ENCODE measurements at regions not wholly inside any gene's neighbourhood (a gene's known extent, or its start where the extent isn't known, plus 50 kb on each side); places are given as distances from the start of the nearest gene placed in this dataset.

DNA sequence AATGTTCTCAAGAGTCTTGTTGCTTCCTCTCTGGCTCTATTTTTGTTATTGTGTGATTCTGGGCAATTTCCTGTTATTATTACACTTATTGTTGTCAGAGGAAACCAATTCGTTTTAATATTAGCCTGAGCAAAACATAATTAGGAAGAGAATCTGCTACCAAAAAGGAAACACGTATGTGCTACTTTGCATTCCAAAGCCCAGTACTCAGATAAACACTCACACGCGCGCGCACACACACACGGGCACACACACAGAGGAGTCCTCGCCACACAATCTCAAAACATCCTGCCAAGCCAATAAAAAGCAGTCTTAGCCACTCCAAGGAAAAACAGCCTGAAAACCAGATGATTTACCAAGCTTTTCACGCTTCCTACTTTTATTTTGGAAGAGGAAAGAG lies 400.7 kb downstream of the NUAK1 start:
- Histone ChIP-seq H2AFZ (ENCODE audit: control insufficient read depth, low read depth, low read length) (no peak overlapping the region), H3K27me3 (replicated peaks in 1 of 2; ENCODE audit: control insufficient read depth in 2 of 2, insufficient read depth in 2 of 2, low read length in 1 of 2) (no peaks in the 10 kb centered on the region; a peak in 2 of 4 replicates), H3K4me3 (no peak overlapping the region), H3K9me3 (replicated peaks; ENCODE audit: control insufficient read depth, insufficient read depth, low read length) (no peaks in the 10 kb centered on the region), H3K9ac (ENCODE audit: control insufficient read depth, insufficient read depth, low read length) (no peak overlapping the region), H3K27ac (ENCODE audit: control insufficient read depth, insufficient read depth) (no peak overlapping the region), H3K36me3 (ENCODE audit: control insufficient read depth in 2 of 2, insufficient read depth in 2 of 2, low read length in 1 of 2) (no peaks in the 10 kb centered on the region), H3K4me1 (ENCODE audit: control insufficient read depth, insufficient read depth, low read length) (no peaks in the 10 kb centered on the region), H3K79me2 (ENCODE audit: control insufficient read depth, insufficient read depth, low read length) (no peaks in the 10 kb centered on the region), H4K20me1 (ENCODE audit: control insufficient read depth, insufficient read depth) (no peaks in the 10 kb centered on the region), H3K4me2 (ENCODE audit: control insufficient read depth, insufficient read depth) (no peak overlapping the region)
- BruUV-seq (replicated peaks), result no TSS peak
- SMC1A ChIA-PET (ENCODE audit: uncharacterized antibody, unreplicated experiment), result no interaction called here
- POLR2A ChIA-PET, result no interaction called here
- no peak for DNase-seq (ENCODE audit: low read depth, low spot score)
- CTCF ChIA-PET, result no interaction called here
- in situ Hi-C loops (cut with MboI), result no loop called here
- TF ChIP-seq, protein P1, sequence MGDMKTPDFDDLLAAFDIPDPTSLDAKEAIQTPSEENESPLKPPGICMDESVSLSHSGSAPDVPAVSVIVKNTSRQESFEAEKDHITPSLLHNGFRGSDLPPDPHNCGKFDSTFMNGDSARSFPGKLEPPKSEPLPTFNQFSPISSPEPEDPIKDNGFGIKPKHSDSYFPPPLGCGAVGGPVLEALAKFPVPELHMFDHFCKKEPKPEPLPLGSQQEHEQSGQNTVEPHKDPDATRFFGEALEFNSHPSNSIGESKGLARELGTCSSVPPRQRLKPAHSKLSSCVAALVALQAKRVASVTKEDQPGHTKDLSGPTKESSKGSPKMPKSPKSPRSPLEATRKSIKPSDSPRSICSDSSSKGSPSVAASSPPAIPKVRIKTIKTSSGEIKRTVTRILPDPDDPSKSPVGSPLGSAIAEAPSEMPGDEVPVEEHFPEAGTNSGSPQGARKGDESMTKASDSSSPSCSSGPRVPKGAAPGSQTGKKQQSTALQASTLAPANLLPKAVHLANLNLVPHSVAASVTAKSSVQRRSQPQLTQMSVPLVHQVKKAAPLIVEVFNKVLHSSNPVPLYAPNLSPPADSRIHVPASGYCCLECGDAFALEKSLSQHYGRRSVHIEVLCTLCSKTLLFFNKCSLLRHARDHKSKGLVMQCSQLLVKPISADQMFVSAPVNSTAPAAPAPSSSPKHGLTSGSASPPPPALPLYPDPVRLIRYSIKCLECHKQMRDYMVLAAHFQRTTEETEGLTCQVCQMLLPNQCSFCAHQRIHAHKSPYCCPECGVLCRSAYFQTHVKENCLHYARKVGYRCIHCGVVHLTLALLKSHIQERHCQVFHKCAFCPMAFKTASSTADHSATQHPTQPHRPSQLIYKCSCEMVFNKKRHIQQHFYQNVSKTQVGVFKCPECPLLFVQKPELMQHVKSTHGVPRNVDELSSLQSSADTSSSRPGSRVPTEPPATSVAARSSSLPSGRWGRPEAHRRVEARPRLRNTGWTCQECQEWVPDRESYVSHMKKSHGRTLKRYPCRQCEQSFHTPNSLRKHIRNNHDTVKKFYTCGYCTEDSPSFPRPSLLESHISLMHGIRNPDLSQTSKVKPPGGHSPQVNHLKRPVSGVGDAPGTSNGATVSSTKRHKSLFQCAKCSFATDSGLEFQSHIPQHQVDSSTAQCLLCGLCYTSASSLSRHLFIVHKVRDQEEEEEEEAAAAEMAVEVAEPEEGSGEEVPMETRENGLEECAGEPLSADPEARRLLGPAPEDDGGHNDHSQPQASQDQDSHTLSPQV (IDR thresholded peaks at IDR 0.05), result no peak
- TF ChIP-seq NFYA (IDR thresholded peaks at IDR 0.05; ENCODE audit: borderline replicate concordance, low read depth, low read length) (no peak), CBX3 (IDR thresholded peaks at IDR 0.05; ENCODE audit: borderline replicate concordance, low read depth) (no peak), CHD2 (IDR thresholded peaks at IDR 0.05; ENCODE audit: borderline replicate concordance, low read depth, low read length) (no peak), NBN (IDR thresholded peaks at IDR 0.05) (no peak), YBX1 (IDR thresholded peaks at IDR 0.05) (no peak), SMARCA5 (IDR thresholded peaks at IDR 0.05) (no peak), MTA3 (IDR thresholded peaks at IDR 0.05; ENCODE audit: borderline replicate concordance, low read length) (no peak), IRF4 (IDR thresholded peaks at IDR 0.05; ENCODE audit: low read depth, low read length) (no peak), FOS (IDR thresholded peaks at IDR 0.05; ENCODE audit: borderline replicate concordance, extremely low read depth, insufficient read length) (no peak), MYC (IDR thresholded peaks at IDR 0.05; ENCODE audit: insufficient read depth, insufficient read length, insufficient replicate concordance, low read length, severe bottlenecking) (no peak), NR2F1 (conservative IDR thresholded peaks at IDR 0.05) (no peak), CHD4 (IDR thresholded peaks at IDR 0.05) (no peak)
- TF ChIP-seq, protein P2, sequence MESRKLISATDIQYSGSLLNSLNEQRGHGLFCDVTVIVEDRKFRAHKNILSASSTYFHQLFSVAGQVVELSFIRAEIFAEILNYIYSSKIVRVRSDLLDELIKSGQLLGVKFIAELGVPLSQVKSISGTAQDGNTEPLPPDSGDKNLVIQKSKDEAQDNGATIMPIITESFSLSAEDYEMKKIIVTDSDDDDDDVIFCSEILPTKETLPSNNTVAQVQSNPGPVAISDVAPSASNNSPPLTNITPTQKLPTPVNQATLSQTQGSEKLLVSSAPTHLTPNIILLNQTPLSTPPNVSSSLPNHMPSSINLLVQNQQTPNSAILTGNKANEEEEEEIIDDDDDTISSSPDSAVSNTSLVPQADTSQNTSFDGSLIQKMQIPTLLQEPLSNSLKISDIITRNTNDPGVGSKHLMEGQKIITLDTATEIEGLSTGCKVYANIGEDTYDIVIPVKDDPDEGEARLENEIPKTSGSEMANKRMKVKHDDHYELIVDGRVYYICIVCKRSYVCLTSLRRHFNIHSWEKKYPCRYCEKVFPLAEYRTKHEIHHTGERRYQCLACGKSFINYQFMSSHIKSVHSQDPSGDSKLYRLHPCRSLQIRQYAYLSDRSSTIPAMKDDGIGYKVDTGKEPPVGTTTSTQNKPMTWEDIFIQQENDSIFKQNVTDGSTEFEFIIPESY (IDR thresholded peaks at IDR 0.05), result no peak
- TF ChIP-seq, protein P3, sequence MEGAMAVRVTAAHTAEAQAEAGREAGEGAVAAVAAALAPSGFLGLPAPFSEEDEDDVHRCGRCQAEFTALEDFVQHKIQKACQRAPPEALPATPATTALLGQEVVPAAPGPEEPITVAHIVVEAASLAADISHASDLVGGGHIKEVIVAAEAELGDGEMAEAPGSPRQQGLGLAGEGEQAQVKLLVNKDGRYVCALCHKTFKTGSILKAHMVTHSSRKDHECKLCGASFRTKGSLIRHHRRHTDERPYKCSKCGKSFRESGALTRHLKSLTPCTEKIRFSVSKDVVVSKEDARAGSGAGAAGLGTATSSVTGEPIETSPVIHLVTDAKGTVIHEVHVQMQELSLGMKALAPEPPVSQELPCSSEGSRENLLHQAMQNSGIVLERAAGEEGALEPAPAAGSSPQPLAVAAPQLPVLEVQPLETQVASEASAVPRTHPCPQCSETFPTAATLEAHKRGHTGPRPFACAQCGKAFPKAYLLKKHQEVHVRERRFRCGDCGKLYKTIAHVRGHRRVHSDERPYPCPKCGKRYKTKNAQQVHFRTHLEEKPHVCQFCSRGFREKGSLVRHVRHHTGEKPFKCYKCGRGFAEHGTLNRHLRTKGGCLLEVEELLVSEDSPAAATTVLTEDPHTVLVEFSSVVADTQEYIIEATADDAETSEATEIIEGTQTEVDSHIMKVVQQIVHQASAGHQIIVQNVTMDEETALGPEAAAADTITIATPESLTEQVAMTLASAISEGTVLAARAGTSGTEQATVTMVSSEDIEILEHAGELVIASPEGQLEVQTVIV (IDR thresholded peaks at IDR 0.05; ENCODE audit: borderline replicate concordance, partially characterized antibody), result no peak
- TF ChIP-seq, protein P4, sequence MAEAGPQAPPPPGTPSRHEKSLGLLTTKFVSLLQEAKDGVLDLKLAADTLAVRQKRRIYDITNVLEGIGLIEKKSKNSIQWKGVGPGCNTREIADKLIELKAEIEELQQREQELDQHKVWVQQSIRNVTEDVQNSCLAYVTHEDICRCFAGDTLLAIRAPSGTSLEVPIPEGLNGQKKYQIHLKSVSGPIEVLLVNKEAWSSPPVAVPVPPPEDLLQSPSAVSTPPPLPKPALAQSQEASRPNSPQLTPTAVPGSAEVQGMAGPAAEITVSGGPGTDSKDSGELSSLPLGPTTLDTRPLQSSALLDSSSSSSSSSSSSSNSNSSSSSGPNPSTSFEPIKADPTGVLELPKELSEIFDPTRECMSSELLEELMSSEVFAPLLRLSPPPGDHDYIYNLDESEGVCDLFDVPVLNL (IDR thresholded peaks at IDR 0.05; ENCODE audit: low read depth, low read length), result no peak
- ATAC-seq, result no peak
- RAD21 ChIA-PET (ENCODE audit: unreplicated experiment), result no interaction called here
- 26% methylated on average over 9 of the region's 9 CpGs for WGBS (ENCODE audit: insufficient coverage, insufficient replicate concordance, low lambda C conversion rate, missing lambda C conversion rate)
- no peak for FAIRE-seq
- intact Hi-C loops (cut with micrococcal nuclease; ENCODE audit: unreplicated experiment), result no loop called here
